OCI-LY3 (cell line): ENCODE measurements at regions not wholly inside any gene's neighbourhood (a gene's known extent, or its start where the extent isn't known, plus 50 kb on each side); places are given as distances from the start of the nearest gene placed in this dataset.
"Not testable (repeated sequence)": the region's sequence is repeated elsewhere in the genome, so short reads cannot be mapped to it uniquely, and the experiment has no call there.

Source experiments
- H2AFZ ChIP-seq: fragments of 200-600, 300-600 bp; shearing (Covaris generic); 2 replicates; pipeline ENCODE4 v1.6.0; 2014; ENCODE audit warnings: antibody characterized with exemption, low read depth, low read length
- H3K27ac ChIP-seq: fragments of 200-600, 300-600 bp; sonication (generic); 2 replicates; pipeline ENCODE4 v1.5.1; 2014; ENCODE audit warnings: mild to moderate bottlenecking, low read length, moderate library complexity, mixed read lengths
- H3K27me3 ChIP-seq: fragments of 200-600, 300-600 bp; sonication (generic); 2 replicates; pipeline ENCODE4 v1.6.1; 2014; ENCODE audit warnings: low read depth, low read length, mixed read lengths
- H3K36me3 ChIP-seq: fragments of 200-600, 300-600 bp; sonication (generic); replicated peaks from 2 replicates; pipeline ENCODE3; 2014; ENCODE audit warnings: low read depth, low read length, mixed read lengths
- H3K4me1 ChIP-seq: fragments of 300-600, 200-600 bp; sonication (generic); 2 replicates; pipeline ENCODE4 v1.6.1; 2014; ENCODE audit warnings: low read length, mixed read lengths
- H3K4me2 ChIP-seq: fragments of 200-600, 300-600 bp; sonication (generic); 2 replicates; pipeline ENCODE4 v1.6.1; 2014; ENCODE audit warnings: low read length, mixed read lengths
- H3K4me3 ChIP-seq: fragments of 300-600, 200-600 bp; sonication (generic); 2 replicates; pipeline ENCODE4 v1.5.1; 2014; ENCODE audit warnings: antibody characterized with exemption, mild to moderate bottlenecking, low read length, moderate library complexity
- H3K79me2 ChIP-seq: fragments of 300-600, 200-600 bp; shearing (Covaris generic); 2 replicates; pipeline ENCODE4 v1.6.1; 2014; ENCODE audit warnings: mild to moderate bottlenecking, low read length, mixed read lengths
- H3K9ac ChIP-seq: fragments of 300-600, 200-600 bp; shearing (Covaris generic); 2 replicates; pipeline ENCODE4 v1.6.0; 2014; ENCODE audit warnings: mild to moderate bottlenecking, low read length, moderate library complexity
- H3K9me3 ChIP-seq: fragments of 200-600, 300-600 bp; shearing (Covaris generic); 2 replicates; pipeline ENCODE4 v1.6.1; 2014; ENCODE audit warnings: low read length, mixed read lengths; ENCODE audit not compliant: insufficient read depth
- H4K20me1 ChIP-seq: fragments of 200-600, 300-600 bp; sonication (generic); 2 replicates; pipeline ENCODE4 v1.6.1; 2016; ENCODE audit warnings: low read length, mixed read lengths; ENCODE audit not compliant: insufficient read depth
- CTCF ChIP-seq: fragments of 200-600, 300-600 bp; sonication (generic); IDR thresholded peaks from 2 replicates; pipeline ENCODE4 v1.5.1; 2014; ENCODE audit warnings: antibody characterized with exemption, low read length, low read depth
- EZH2phosphoT487 ChIP-seq: fragments of 200-600 bp; shearing (Covaris generic); IDR thresholded peaks from 2 replicates; pipeline ENCODE4 v1.6.1; 2018; ENCODE audit warnings: antibody characterized with exemption, mixed run types, low read depth

GRCh38 chr12:131536766-131537165 is 174.1 kb upstream of the SFSWAP start:
- Histone ChIP-seq H3K9me3 (no peaks in the 10 kb centered on the region), H3K4me3 (no peak overlapping the region), H3K4me1 (no peaks in the 10 kb centered on the region), H2AFZ (no peak overlapping the region), H3K79me2 (no peaks in the 10 kb centered on the region), H3K4me2 (no peak overlapping the region), H4K20me1 (no peaks in the 10 kb centered on the region), H3K27me3 (peaks cover 15% of the 10 kb centered on the region; the same call in 1 of the 2 replicates), H3K27ac (no peak overlapping the region), H3K9ac (no peak overlapping the region), H3K36me3 (no peaks in the 10 kb centered on the region)
- TF ChIP-seq EZH2phosphoT487, result no peak
- TF ChIP-seq CTCF, result no peak

DNA sequence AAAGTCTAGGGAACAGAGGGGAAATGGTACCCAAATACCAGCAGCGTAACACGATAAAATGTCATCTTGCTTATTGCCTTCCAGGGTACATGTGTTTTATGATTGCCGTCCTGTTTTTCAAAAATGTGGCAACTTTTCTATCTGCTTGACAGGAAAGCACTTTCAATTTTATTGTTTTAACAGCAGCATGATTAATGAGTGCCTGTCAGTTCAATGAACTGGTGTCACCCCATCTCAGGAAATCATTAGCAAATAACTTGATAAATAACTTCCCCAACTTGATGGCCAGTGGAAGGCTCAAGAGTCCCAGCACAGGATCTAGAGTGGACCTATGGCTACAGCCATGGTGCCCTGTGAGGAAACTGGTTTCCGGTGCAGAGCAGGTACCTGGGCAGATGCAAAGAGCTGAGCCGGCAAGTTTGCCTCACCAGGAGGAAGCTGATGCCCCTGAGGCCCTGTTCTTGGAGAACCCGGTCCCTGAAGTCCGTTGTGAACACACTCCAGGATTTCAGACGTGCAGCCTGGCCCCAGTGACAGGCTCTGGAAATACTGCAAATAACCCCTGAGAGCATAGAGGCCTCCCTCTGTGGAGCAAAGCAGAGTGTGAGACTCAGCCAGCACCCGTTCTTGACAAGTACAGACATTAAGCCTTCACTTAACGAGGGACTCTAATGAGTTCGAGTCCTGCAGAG is 173.5 kb upstream of the SFSWAP start:
- no peak overlapping the region for H3K4me2 ChIP-seq
- no peak overlapping the region for H3K9ac ChIP-seq
- peaks cover 15% of the 10 kb centered on the region; the same call in 1 of the 2 replicates for H3K27me3 ChIP-seq
- H3K4me3 ChIP-seq, result no peak overlapping the region
- no peaks in the 10 kb centered on the region for H3K36me3 ChIP-seq
- H3K9me3 ChIP-seq, result no peaks in the 10 kb centered on the region
- H3K4me1 ChIP-seq, result no peaks in the 10 kb centered on the region
- no peaks in the 10 kb centered on the region for H3K79me2 ChIP-seq
- no peak overlapping the region for H2AFZ ChIP-seq
- no peak overlapping the region for H3K27ac ChIP-seq
- TF ChIP-seq EZH2phosphoT487, result no peak
- no peak for TF ChIP-seq CTCF
- H4K20me1 ChIP-seq, result no peaks in the 10 kb centered on the region

GRCh38 chr12:131539381-131539780 is 171.5 kb upstream of the SFSWAP start:
- Histone ChIP-seq H3K27me3 (peaks cover 15% of the 10 kb centered on the region; the same call in 1 of the 2 replicates), H3K9ac (no peak overlapping the region), H2AFZ (no peak overlapping the region), H3K4me3 (no peak overlapping the region), H3K4me1 (no peaks in the 10 kb centered on the region), H3K9me3 (no peaks in the 10 kb centered on the region), H3K4me2 (no peak overlapping the region), H3K36me3 (no peaks in the 10 kb centered on the region), H3K27ac (no peak overlapping the region), H4K20me1 (no peaks in the 10 kb centered on the region), H3K79me2 (no peaks in the 10 kb centered on the region)
- TF ChIP-seq EZH2phosphoT487 (no peak), CTCF (no peak)

GRCh38 chr12:131540138-131540623 is 170.7 kb upstream of the SFSWAP start:
- H3K4me1 ChIP-seq, result no peaks in the 10 kb centered on the region
- no peak overlapping the region for H3K9ac ChIP-seq
- no peak overlapping the region for H3K4me2 ChIP-seq
- no peaks in the 10 kb centered on the region for H4K20me1 ChIP-seq
- no peak overlapping the region for H2AFZ ChIP-seq
- no peak overlapping the region for H3K4me3 ChIP-seq
- no peaks in the 10 kb centered on the region for H3K36me3 ChIP-seq
- no peaks in the 10 kb centered on the region for H3K79me2 ChIP-seq
- H3K9me3 ChIP-seq, result no peaks in the 10 kb centered on the region
- TF ChIP-seq CTCF, result no peak
- TF ChIP-seq EZH2phosphoT487, result no peak
- H3K27ac ChIP-seq, result no peak overlapping the region
- peaks cover 15% of the 10 kb centered on the region; the same call in 1 of the 2 replicates for H3K27me3 ChIP-seq

DNA sequence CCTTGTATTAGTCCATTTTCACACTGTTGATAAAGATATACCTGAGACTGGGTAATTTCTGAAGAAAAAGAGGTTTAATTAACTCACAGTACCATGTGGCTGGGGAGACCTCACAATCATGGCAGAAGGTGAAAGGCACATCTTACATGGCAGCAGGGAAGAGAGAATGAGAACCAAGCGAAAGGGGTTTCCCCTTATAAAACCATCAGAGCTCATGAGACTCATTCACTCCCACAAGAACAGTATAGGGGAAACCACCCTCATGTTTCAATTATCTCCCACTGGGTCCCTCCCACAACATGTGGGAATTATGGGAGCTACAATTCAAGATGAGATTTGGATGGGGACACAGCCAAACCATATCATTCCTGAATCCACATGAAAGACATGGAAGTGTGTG is 169.4 kb upstream of the SFSWAP start:
- H3K4me2 ChIP-seq, H3K4me1 ChIP-seq, H2AFZ ChIP-seq, H3K27ac ChIP-seq, H3K9ac ChIP-seq, H4K20me1 ChIP-seq, H3K4me3 ChIP-seq, H3K36me3 ChIP-seq, H3K9me3 ChIP-seq, H3K79me2 ChIP-seq: not testable (repeated sequence)
- peaks cover 22% of the 10 kb centered on the region for H3K27me3 ChIP-seq
